ENCODE measurements at regions not wholly inside any gene's neighbourhood (a gene's known extent, or its start where the extent isn't known, plus 50 kb on each side); places are given as distances from the start of the nearest gene placed in this dataset.
"Not testable (repeated sequence)": the region's sequence is repeated elsewhere in the genome, so short reads cannot be mapped to it uniquely, and the experiment has no call there.

DNA sequence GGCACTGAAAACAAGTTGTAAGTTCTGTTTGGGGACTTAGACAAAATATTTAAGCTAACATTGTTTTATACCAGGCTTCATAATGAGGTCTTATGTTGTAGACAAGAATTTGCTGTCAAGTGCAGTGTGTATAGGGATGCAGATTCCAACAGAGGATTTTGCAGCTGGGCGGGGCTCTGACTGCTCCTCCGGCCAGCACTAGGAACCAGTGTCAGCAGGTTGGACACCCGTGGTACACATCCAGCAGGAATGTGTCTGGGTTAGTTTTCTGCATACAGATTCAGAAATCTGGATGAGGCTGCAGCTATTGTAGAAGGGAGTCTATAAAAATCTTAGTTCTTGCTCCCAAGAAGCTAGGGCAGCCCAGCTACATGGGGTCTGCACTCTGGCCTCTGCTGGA is 194.3 kb upstream of the RBM19 start:
- TF ChIP-seq, protein P1, sequence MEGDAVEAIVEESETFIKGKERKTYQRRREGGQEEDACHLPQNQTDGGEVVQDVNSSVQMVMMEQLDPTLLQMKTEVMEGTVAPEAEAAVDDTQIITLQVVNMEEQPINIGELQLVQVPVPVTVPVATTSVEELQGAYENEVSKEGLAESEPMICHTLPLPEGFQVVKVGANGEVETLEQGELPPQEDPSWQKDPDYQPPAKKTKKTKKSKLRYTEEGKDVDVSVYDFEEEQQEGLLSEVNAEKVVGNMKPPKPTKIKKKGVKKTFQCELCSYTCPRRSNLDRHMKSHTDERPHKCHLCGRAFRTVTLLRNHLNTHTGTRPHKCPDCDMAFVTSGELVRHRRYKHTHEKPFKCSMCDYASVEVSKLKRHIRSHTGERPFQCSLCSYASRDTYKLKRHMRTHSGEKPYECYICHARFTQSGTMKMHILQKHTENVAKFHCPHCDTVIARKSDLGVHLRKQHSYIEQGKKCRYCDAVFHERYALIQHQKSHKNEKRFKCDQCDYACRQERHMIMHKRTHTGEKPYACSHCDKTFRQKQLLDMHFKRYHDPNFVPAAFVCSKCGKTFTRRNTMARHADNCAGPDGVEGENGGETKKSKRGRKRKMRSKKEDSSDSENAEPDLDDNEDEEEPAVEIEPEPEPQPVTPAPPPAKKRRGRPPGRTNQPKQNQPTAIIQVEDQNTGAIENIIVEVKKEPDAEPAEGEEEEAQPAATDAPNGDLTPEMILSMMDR (IDR thresholded peaks at IDR 0.05; ENCODE audit: insufficient read depth, low read length) = no peak
- no peak for DNase-seq (ENCODE audit: low read depth)
- H3K4me3 ChIP-seq (ENCODE audit: low read depth, low read length) = no peak overlapping the region

DNA sequence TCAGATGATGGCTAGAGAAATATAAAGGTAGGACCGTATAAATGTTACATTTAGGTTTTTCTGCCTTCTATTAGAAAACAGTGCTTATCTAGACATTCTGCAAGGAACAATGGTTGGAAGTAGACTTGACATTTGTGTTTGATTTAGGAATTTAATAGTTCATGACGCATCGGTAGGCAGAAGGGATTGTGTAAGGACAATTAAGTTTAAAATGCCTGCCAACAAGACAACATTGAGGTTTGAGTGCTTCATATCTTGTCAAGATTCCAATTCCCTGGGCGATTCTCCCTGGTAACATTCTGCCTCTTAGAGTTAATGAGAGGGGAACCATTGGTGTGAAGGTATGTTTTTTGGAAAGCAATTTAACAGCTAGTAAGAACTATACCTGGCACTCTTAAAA is 186.8 kb upstream of the RBM19 start:
- peak; percentile 6 for DNase-seq (ENCODE audit: low read depth)
- H3K4me3 ChIP-seq (ENCODE audit: low read depth, low read length) = no peak overlapping the region
- TF ChIP-seq, protein P1 (IDR thresholded peaks at IDR 0.05; ENCODE audit: insufficient read depth, low read length) = no peak

DNA sequence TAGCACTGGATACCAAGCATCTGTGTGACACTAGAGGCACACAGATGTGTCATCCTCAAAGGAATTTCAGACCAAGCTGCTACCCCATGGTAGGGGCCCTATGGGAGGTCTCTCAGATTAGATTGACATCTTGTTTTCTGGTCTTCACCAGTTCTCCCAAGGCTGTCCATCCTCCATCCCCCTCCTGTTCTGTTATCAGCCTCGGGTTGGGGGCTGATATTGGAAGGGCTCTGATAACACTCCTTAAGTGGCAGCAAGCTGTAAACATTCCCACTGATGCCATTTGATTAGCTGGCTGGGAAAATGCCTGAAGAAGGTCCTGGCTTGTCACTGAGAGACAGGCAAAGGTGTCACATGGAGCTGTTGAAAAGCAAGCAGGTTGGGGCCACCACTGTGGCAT is 185.9 kb upstream of the RBM19 start:
- TF ChIP-seq, protein P1 (IDR thresholded peaks at IDR 0.05; ENCODE audit: insufficient read depth, low read length) = no peak
- no peak for DNase-seq (ENCODE audit: low read depth)
- H3K4me3 ChIP-seq (ENCODE audit: low read depth, low read length) = no peak overlapping the region

DNA sequence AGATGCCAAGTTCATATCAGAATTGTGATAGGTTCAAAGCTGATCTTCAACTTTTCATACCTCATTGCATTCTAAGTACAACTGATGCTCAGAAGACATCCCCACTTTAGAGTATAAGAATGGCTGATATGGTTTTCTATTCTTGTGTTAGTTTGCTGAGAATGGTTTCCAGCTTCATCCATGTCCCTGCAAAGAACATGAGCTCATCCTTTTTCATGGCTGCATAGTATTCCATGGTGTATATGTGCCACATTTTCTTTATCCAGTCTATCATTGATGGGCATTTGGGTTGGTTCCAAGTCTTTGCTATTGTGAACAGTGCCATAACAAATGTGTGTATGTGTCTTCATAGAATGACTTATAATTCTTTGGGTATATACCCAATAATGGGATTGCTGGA is 184.5 kb upstream of the RBM19 start:
- not testable (repeated sequence) for DNase-seq (ENCODE audit: low read depth)

DNA sequence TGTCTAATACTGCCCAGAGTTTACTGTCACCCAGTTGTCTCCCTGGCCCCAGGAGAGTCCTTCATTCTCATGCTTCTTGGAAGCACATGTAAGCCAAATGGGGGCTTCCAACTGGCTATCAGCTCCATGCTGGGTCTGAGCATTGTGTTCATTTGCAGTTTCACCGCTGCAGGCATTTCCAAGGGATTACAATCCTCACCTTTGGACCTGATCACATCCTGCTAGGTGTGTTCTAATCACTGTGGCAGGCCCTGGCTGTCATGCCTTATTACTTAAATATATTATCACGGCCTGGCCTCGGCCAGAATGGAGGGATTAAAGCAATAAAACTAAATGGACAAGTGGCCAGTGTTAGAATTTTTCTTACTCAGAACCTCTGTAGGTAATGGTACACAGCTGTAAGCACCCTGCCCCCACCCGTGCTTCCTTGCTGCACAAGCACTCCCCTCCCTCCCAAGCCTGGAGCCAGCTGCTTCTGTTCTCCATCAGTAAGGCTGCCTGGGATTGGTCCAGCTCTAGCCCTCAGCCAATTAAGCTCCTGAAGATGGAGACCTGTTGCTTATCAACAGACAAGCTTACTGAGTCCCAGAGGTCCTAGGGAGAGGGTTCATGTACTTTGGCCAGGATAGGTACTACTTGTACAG is 175.9 kb upstream of the RBM19 start:
- TF ChIP-seq, protein P1 (IDR thresholded peaks at IDR 0.05; ENCODE audit: insufficient read depth, low read length) = no peak
- DNase-seq (ENCODE audit: low read depth) = no peak
- H3K4me3 ChIP-seq (ENCODE audit: low read depth, low read length) = no peak overlapping the region

More for the DNA sequence above, 184.5 kb upstream of the RBM19 start:
- H3K4me3 ChIP-seq (ENCODE audit: low read depth, low read length) = not testable (repeated sequence)

DNA sequence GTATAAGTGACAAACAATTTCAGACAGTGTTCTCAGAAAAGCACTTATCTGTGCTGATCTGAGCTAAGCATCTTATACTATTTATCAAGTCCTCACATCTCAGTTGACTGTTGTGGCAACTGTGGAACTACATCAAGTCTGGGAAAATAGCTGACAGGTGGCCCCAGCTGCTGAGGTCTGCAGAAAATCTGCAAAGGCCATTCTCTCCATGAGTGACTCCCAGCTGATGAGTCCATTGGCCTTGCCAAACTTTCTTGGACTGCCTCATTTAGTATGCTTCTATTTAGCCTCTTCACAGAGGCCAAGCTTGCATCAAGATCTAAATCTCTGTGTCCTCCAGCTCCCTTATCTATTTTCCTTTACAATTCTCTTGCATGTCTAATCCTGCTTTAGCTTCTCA is 174.5 kb upstream of the RBM19 start:
- TF ChIP-seq, protein P1 (IDR thresholded peaks at IDR 0.05; ENCODE audit: insufficient read depth, low read length) = no peak
- DNase-seq (ENCODE audit: low read depth) = no peak
- H3K4me3 ChIP-seq (ENCODE audit: low read depth, low read length) = no peak overlapping the region

DNA sequence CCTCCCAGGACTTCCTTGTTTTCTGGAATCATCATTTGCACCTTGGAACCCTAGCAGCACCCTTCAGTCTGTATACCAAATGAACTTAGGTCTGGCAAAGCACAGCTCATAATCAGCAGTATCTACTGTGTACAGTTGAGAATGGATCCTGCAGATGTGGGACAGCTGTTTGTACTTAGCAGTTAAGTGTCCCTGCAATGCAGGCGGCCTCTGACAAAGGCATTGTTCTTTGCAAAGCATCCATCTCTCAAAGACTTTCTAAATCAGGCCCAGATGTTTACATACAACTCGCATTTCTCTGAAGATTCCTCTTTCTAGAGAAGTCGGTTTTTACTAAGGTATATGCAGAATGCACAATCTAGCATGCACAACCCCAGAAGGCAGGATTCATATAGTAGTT is 170.5 kb upstream of the RBM19 start:
- no peak for DNase-seq (ENCODE audit: low read depth)
- TF ChIP-seq, protein P1 (IDR thresholded peaks at IDR 0.05; ENCODE audit: insufficient read depth, low read length) = no peak
- H3K4me3 ChIP-seq (ENCODE audit: low read depth, low read length) = no peak overlapping the region
